Mesothelial cell of epicardium (in vitro differentiated cells): ENCODE measurements at regions not wholly inside any gene's neighbourhood (a gene's known extent, or its start where the extent isn't known, plus 50 kb on each side); places are given as distances from the start of the nearest gene placed in this dataset.

Source experiments
- DNase-seq, 2 experiments: peaks; one replicate each; pipeline ENCODE4 v3.0.0; 2021; ENCODE audit warnings: low spot score in 2 of 2; ENCODE audit not compliant: unreplicated experiment in 2 of 2
- H3K27ac Mint-ChIP-seq: 2 replicates; pipeline ENCODE4 v1.8.0; 2021; ENCODE audit warnings: mixed read lengths
- H3K27me3 Mint-ChIP-seq: 2 replicates; pipeline ENCODE4 v1.8.0; 2021; ENCODE audit warnings: low read depth, mixed read lengths
- H3K36me3 Mint-ChIP-seq: 2 replicates; pipeline ENCODE4 v1.8.0; 2021; ENCODE audit warnings: mixed read lengths
- H3K4me1 Mint-ChIP-seq: 2 replicates; pipeline ENCODE4 v1.8.0; 2021; ENCODE audit warnings: mixed read lengths
- H3K4me3 Mint-ChIP-seq: 2 replicates; pipeline ENCODE4 v1.8.0; 2021; ENCODE audit warnings: mild to moderate bottlenecking, moderate library complexity, mixed read lengths
- H3K9me3 Mint-ChIP-seq: 2 replicates; pipeline ENCODE4 v1.8.0; 2021; ENCODE audit warnings: mixed read lengths
- CTCF ChIP-seq: fragments of 200-600 bp; sonication (generic); IDR thresholded peaks from one replicate; pipeline ENCODE4 v1.5.0; 2021; ENCODE audit warnings: antibody characterized with exemption; ENCODE audit not compliant: unreplicated experiment

GRCh38 chr5:167897371-167897770 lies 394.1 kb upstream of the WWC1 start:
- H3K9me3 Mint-ChIP-seq = no peaks in the 10 kb centered on the region
- no peak for TF ChIP-seq CTCF
- no peak for DNase-seq
- H3K27me3 Mint-ChIP-seq = peaks cover 3% of the 10 kb centered on the region
- H3K4me3 Mint-ChIP-seq = no peak overlapping the region
- no peak overlapping the region for H3K27ac Mint-ChIP-seq
- peaks cover 16% of the 10 kb centered on the region for H3K4me1 Mint-ChIP-seq
- no peaks in the 10 kb centered on the region for H3K36me3 Mint-ChIP-seq

GRCh38 chr5:167898361-167899042 lies 392.9 kb upstream of the WWC1 start:
- TF ChIP-seq CTCF = no peak
- H3K36me3 Mint-ChIP-seq = no peaks in the 10 kb centered on the region
- DNase-seq = no peak
- H3K27me3 Mint-ChIP-seq = peaks cover 3% of the 10 kb centered on the region
- H3K9me3 Mint-ChIP-seq = no peaks in the 10 kb centered on the region
- no peak overlapping the region for H3K4me3 Mint-ChIP-seq
- H3K4me1 Mint-ChIP-seq = peaks cover 6% of the 10 kb centered on the region
- no peak overlapping the region for H3K27ac Mint-ChIP-seq

- no peaks in the 10 kb centered on the region for H3K36me3 Mint-ChIP-seq
- no peaks in the 10 kb centered on the region for H3K9me3 Mint-ChIP-seq
- no peak overlapping the region for H3K27ac Mint-ChIP-seq
- H3K4me3 Mint-ChIP-seq = no peak overlapping the region
- TF ChIP-seq CTCF = no peak
- DNase-seq = no peak
- H3K27me3 Mint-ChIP-seq = peaks cover 6% of the 10 kb centered on the region
- peaks cover 6% of the 10 kb centered on the region for H3K4me1 Mint-ChIP-seq
These were observed 391.9 kb upstream of the WWC1 start for GRCh38 chr5:167899490-167900070.

DNA sequence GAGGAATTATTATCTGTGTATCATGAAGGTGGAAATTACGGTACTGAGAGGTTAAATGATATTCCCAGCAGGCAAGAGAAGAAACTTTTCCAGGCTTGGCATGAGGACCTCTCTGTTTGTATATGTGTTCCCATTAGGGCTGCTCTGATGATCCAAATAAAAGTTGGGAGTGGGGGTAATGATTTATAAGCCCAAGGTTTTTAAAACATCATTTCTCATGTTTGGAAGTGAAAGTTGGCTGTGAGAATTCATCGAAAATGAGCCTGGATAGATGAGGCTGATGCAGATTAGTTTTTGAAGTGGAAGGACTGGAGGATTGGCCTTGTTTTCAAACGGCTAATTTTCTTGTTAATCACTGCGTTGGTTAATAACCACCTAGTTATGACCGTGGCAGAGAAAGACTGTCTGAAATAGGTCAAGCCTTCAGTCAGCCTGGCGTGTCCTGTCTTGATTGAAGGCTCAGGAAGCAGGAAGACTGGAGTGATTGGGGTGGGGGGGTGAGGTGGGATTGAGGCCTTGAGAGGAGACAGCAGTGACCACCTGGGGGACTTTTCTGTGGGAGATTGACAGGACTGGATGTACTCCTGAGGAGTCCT lies 391.0 kb upstream of the WWC1 start:
- no peak overlapping the region for H3K4me3 Mint-ChIP-seq
- no peak for TF ChIP-seq CTCF
- no peaks in the 10 kb centered on the region for H3K36me3 Mint-ChIP-seq
- peaks cover 12% of the 10 kb centered on the region for H3K27me3 Mint-ChIP-seq
- no peak overlapping the region for H3K27ac Mint-ChIP-seq
- H3K4me1 Mint-ChIP-seq = peaks cover 6% of the 10 kb centered on the region
- no peaks in the 10 kb centered on the region for H3K9me3 Mint-ChIP-seq
- no peak for DNase-seq

GRCh38 chr5:167902298-167902697 lies 389.1 kb upstream of the WWC1 start:
- Mint-ChIP-seq H3K27me3 (peaks cover 13% of the 10 kb centered on the region), H3K27ac (no peak overlapping the region), H3K36me3 (no peaks in the 10 kb centered on the region), H3K4me3 (no peak overlapping the region), H3K4me1 (peaks cover 6% of the 10 kb centered on the region), H3K9me3 (no peaks in the 10 kb centered on the region)
- DNase-seq = no peak
- TF ChIP-seq CTCF = no peak
